ENCODE measurements at regions not wholly inside any gene's neighbourhood (a gene's known extent, or its start where the extent isn't known, plus 50 kb on each side); places are given as distances from the start of the nearest gene placed in this dataset.

- no peak for TF ChIP-seq ZNF503 (CRISPR knock-in tag; IDR thresholded peaks at IDR 0.05)
Observed at GRCh38 chr16:48082516-48082915, 73.3 kb downstream of the ABCC12 start (continued).

GRCh38 chr16:48081656-48082055, 74.1 kb downstream of the ABCC12 start:
- BruUV-seq (replicated peaks), result no TSS peak
- H3K4me2 ChIP-seq (ENCODE audit: low read depth, low read length), result no peak overlapping the region
- H3K36me3 ChIP-seq (replicated peaks in 1 of 2; ENCODE audit: control insufficient read depth in 1 of 2, insufficient read depth in 2 of 2, low read length in 2 of 2), result no peaks in the 10 kb centered on the region
- no peak; the same call in 2 of the 3 replicates for ATAC-seq
- ChIA-PET CTCF (ENCODE audit: low intra/inter-chr PET ratio, low total read pairs) (no interaction called here), POLR2A (no interaction called here)
- no peak overlapping the region for H2AFZ ChIP-seq (ENCODE audit: low read length)
- H3K4me3 ChIP-seq (replicated peaks in 1 of 3; ENCODE audit: insufficient read depth in 1 of 3, low read depth in 2 of 3, low read length in 3 of 3), result no peak overlapping the region
- H4K20me1 ChIP-seq (ENCODE audit: insufficient read depth, low read length), result no peaks in the 10 kb centered on the region
- H3K9ac ChIP-seq (ENCODE audit: insufficient read depth, low read depth, low read length), result no peak overlapping the region
- FAIRE-seq, result no peak
- H3K4me1 ChIP-seq (ENCODE audit: insufficient read depth, low read length), result peaks cover 7% of the 10 kb centered on the region
- H3K27ac ChIP-seq (ENCODE audit: extremely low read length, insufficient read depth, low read length), result no peak overlapping the region
- H3K9me3 ChIP-seq (ENCODE audit: low read length), result no peaks in the 10 kb centered on the region
- in situ Hi-C loops (cut with HindIII; ENCODE audit: extremely low pct_ligation_motif_present, low pct_unique_long_range_greater_than_20kb), result no loop called here
- DNase-seq (ENCODE audit: low spot score), result no peak
- H3K27me3 ChIP-seq (ENCODE audit: control insufficient read depth in 1 of 2, insufficient read depth in 2 of 2, low read length in 2 of 2), result peaks cover 1 to 30% of the 10 kb centered on the region in 2 experiments; a peak in 2 of 5 replicates
- WGBS (ENCODE audit: low lambda C conversion rate), result 47% methylated on average over 2 of the region's 3 CpGs
- intact Hi-C loops (cut with micrococcal nuclease; ENCODE audit: unreplicated experiment), result no loop called here
- TF ChIP-seq CEBPB (IDR thresholded peaks at IDR 0.05; ENCODE audit: borderline replicate concordance, low read depth, low read length) (peak; percentile 47; the same call in 1 of the 2 replicates), KLF15 (CRISPR knock-in tag; IDR thresholded peaks at IDR 0.05; ENCODE audit: borderline replicate concordance) (no peak)
- H3K79me2 ChIP-seq (ENCODE audit: insufficient read depth, low read length), result no peaks in the 10 kb centered on the region

- H4K20me1 ChIP-seq (ENCODE audit: insufficient read depth, low read length), result no peaks in the 10 kb centered on the region
- FAIRE-seq (peak; percentile 56), DNase-seq (ENCODE audit: low spot score) (peak; percentile 93), ATAC-seq (peak; percentile 93)
- H3K27ac ChIP-seq (ENCODE audit: extremely low read length, insufficient read depth, low read length), result peak overlapping the region; percentile 22
- H3K4me2 ChIP-seq (ENCODE audit: low read depth, low read length), result peak overlapping the region; percentile 19; the same call in 1 of the 2 replicates
- 0% methylated on average over 2 of the region's 2 CpGs for WGBS (ENCODE audit: low lambda C conversion rate)
- no peak overlapping the region for H2AFZ ChIP-seq (ENCODE audit: low read length)
- no peak overlapping the region for H3K4me3 ChIP-seq (replicated peaks in 1 of 3; ENCODE audit: insufficient read depth in 1 of 3, low read depth in 2 of 3, low read length in 3 of 3)
- H3K9ac ChIP-seq (ENCODE audit: insufficient read depth, low read depth, low read length), result no peak overlapping the region
- intact Hi-C loops (cut with micrococcal nuclease; ENCODE audit: unreplicated experiment), result no loop called here
- H3K4me1 ChIP-seq (ENCODE audit: insufficient read depth, low read length), result peaks cover 23% of the 10 kb centered on the region
- ChIA-PET CTCF (ENCODE audit: low intra/inter-chr PET ratio, low total read pairs) (no interaction called here), POLR2A (interaction anchor here (0.7 to 1.0 kb wide), 2 partner anchors 22 to 616 kb away, joined by 3 read pairs; partner anchors contain the start of genes ITFG1 and PHKB)
- H3K79me2 ChIP-seq (ENCODE audit: insufficient read depth, low read length), result no peaks in the 10 kb centered on the region
- H3K36me3 ChIP-seq (replicated peaks in 1 of 2; ENCODE audit: control insufficient read depth in 1 of 2, insufficient read depth in 2 of 2, low read length in 2 of 2), result no peaks in the 10 kb centered on the region
- no TSS peak for BruUV-seq (replicated peaks)
- H3K9me3 ChIP-seq (ENCODE audit: low read length), result no peaks in the 10 kb centered on the region
- in situ Hi-C loops (cut with HindIII; ENCODE audit: extremely low pct_ligation_motif_present, low pct_unique_long_range_greater_than_20kb), result no loop called here
- no peaks in the 10 kb centered on the region; a peak in 2 of 5 replicates for H3K27me3 ChIP-seq (ENCODE audit: control insufficient read depth in 1 of 2, insufficient read depth in 2 of 2, low read length in 2 of 2)
- TF ChIP-seq ZBTB44 (CRISPR knock-in tag; IDR thresholded peaks at IDR 0.05), result no peak
- TF ChIP-seq EZH2 (conservative IDR thresholded peaks at IDR 0.05; ENCODE audit: low read depth, low read length), result no peak
- TF ChIP-seq WIZ (CRISPR knock-in tag; IDR thresholded peaks at IDR 0.05), result 0 out of 2 replicates have a peak, but pooled peaks have one; percentile 60
- no peak for TF ChIP-seq ZKSCAN1 (IDR thresholded peaks at IDR 0.05; ENCODE audit: low read length)
- TF ChIP-seq GABPA (IDR thresholded peaks at IDR 0.05; ENCODE audit: low read depth, low read length), result no peak
- TF ChIP-seq GABPA (CRISPR knock-in tag; IDR thresholded peaks at IDR 0.05; ENCODE audit: low read depth), result peak; percentile 55
- 0 out of 2 replicates have a peak, but pooled peaks have one; percentile 17 for TF ChIP-seq DNMT3B (CRISPR knock-in tag; conservative IDR thresholded peaks at IDR 0.05)
- no peak for TF ChIP-seq ATM (IDR thresholded peaks at IDR 0.05; ENCODE audit: borderline replicate concordance)
- TF ChIP-seq ZMAT3 (CRISPR knock-in tag; conservative IDR thresholded peaks at IDR 0.05), result no peak
Observed at GRCh38 chr16:48076455-48077012, 79.3 kb downstream of the ABCC12 start.
